ENCODE measurements at regions not wholly inside any gene's neighbourhood (a gene's known extent, or its start where the extent isn't known, plus 50 kb on each side); places are given as distances from the start of the nearest gene placed in this dataset.
"Not testable (repeated sequence)": the region's sequence is repeated elsewhere in the genome, so short reads cannot be mapped to it uniquely, and the experiment has no call there.

GRCh38 chr4:13678186-13678924 lies 50.8 kb upstream of the BOD1L1 start:
- DNase-seq = no peak

GRCh38 chr4:13681570-13681969 lies 54.0 kb upstream of the BOD1L1 start:
- no peak for DNase-seq

- no peak for DNase-seq
Observed at GRCh38 chr4:13694256-13694655, 66.7 kb upstream of the BOD1L1 start.

- DNase-seq = no peak
Observed at GRCh38 chr4:13698296-13698695, 70.8 kb upstream of the BOD1L1 start.

- DNase-seq = no peak
Observed at GRCh38 chr4:13700021-13700857, 72.7 kb upstream of the BOD1L1 start.

- not testable (repeated sequence) for DNase-seq
Observed at GRCh38 chr4:13700858-13701140, 73.3 kb upstream of the BOD1L1 start.

GRCh38 chr4:13701937-13702446 lies 74.5 kb upstream of the BOD1L1 start:
- peak in 1 of 2 donors; percentile 21 for DNase-seq

GRCh38 chr4:13703096-13703495 lies 75.6 kb upstream of the BOD1L1 start:
- no peak for DNase-seq

- peak; percentile 5 to 21 for DNase-seq
Observed at GRCh38 chr4:13704035-13704434, 76.5 kb upstream of the BOD1L1 start.

- DNase-seq = no peak
Observed at GRCh38 chr4:13704761-13705160, 77.2 kb upstream of the BOD1L1 start.

GRCh38 chr4:13705521-13706041 lies 78.1 kb upstream of the BOD1L1 start:
- DNase-seq = no peak

- no peak for DNase-seq
Observed at GRCh38 chr4:13706120-13706519, 78.6 kb upstream of the BOD1L1 start.

- DNase-seq = no peak
Observed at GRCh38 chr4:13706716-13707115, 79.2 kb upstream of the BOD1L1 start.

GRCh38 chr4:13710246-13710885 lies 82.8 kb upstream of the BOD1L1 start:
- DNase-seq = peak; percentile 18 to 36

- DNase-seq = no peak
Observed at GRCh38 chr4:13711233-13711785, 83.8 kb upstream of the BOD1L1 start.

- DNase-seq = no peak
Observed at GRCh38 chr4:13721894-13722293, 94.4 kb upstream of the BOD1L1 start.

GRCh38 chr4:13722649-13723048 lies 95.1 kb upstream of the BOD1L1 start:
- DNase-seq = no peak

- DNase-seq = no peak
Observed at GRCh38 chr4:13728761-13729160, 101.2 kb upstream of the BOD1L1 start.

- DNase-seq = no peak
Observed at GRCh38 chr4:13731019-13731418, 103.5 kb upstream of the BOD1L1 start.

- DNase-seq = no peak
Observed at GRCh38 chr4:13733817-13734216, 106.3 kb upstream of the BOD1L1 start.

- DNase-seq = no peak
Observed at GRCh38 chr4:13750594-13750993, 123.1 kb upstream of the BOD1L1 start.

- not testable (repeated sequence) for DNase-seq
Observed at GRCh38 chr4:13761581-13761980, 134.1 kb upstream of the BOD1L1 start.

- DNase-seq = no peak
Observed at GRCh38 chr4:13762130-13762529, 134.6 kb upstream of the BOD1L1 start.

All from inflammatory macrophage treated with lipopolysaccharide for 1 hour (primary cell).